Ovary (tissue), 3 donors: ENCODE measurements at regions not wholly inside any gene's neighbourhood (a gene's known extent, or its start where the extent isn't known, plus 50 kb on each side); places are given as distances from the start of the nearest gene placed in this dataset.

Experiments used
- POLR2A ChIP-seq: fragments of 450-650 bp; IDR thresholded peaks from one replicate; pipeline ENCODE4 v1.6.1; 2017; ENCODE audit warnings: antibody characterized with exemption, mild to moderate bottlenecking, moderate library complexity
- TF ChIP-seq, protein P1 (sequence below), 3 donors: fragments of 450-650 bp in 2 of 3; fragments of 200-600 bp in 1 of 3; IDR thresholded peaks; one replicate each; pipeline versions ENCODE4 v1.5.1 to v1.8.0; 2016 to 2022; ENCODE audit warnings: antibody characterized with exemption in 3 of 3, mild to moderate bottlenecking in 1 of 3
- donor health status: DM: no; HTN: no; CAD: no.

DNA sequence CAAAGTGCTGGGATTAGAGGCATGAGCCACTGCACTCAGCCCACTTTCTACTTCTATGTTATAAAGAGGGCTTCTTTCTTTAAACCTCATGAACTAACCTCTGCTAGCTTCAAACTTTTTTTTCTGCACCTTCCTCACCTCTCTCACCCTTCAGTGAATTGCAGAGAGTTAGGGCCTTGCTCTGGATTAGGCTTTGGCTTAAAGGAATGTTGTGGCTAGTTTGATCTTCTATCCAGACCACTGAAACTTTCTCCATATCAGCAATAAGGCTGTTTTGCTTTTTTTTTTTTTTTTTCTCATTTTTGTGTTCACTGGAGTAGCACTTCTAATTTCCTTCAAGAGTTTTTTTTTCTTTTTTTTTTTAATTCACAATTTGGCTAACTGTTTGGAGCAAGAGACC is 216.4 kb upstream of the MAP3K1 start:
- TF ChIP-seq, protein P1, sequence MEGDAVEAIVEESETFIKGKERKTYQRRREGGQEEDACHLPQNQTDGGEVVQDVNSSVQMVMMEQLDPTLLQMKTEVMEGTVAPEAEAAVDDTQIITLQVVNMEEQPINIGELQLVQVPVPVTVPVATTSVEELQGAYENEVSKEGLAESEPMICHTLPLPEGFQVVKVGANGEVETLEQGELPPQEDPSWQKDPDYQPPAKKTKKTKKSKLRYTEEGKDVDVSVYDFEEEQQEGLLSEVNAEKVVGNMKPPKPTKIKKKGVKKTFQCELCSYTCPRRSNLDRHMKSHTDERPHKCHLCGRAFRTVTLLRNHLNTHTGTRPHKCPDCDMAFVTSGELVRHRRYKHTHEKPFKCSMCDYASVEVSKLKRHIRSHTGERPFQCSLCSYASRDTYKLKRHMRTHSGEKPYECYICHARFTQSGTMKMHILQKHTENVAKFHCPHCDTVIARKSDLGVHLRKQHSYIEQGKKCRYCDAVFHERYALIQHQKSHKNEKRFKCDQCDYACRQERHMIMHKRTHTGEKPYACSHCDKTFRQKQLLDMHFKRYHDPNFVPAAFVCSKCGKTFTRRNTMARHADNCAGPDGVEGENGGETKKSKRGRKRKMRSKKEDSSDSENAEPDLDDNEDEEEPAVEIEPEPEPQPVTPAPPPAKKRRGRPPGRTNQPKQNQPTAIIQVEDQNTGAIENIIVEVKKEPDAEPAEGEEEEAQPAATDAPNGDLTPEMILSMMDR (IDR thresholded peaks at IDR 0.05): no peak
- TF ChIP-seq POLR2A: no peak
